ENCODE measurements at regions not wholly inside any gene's neighbourhood (a gene's known extent, or its start where the extent isn't known, plus 50 kb on each side); places are given as distances from the start of the nearest gene placed in this dataset.

DNA sequence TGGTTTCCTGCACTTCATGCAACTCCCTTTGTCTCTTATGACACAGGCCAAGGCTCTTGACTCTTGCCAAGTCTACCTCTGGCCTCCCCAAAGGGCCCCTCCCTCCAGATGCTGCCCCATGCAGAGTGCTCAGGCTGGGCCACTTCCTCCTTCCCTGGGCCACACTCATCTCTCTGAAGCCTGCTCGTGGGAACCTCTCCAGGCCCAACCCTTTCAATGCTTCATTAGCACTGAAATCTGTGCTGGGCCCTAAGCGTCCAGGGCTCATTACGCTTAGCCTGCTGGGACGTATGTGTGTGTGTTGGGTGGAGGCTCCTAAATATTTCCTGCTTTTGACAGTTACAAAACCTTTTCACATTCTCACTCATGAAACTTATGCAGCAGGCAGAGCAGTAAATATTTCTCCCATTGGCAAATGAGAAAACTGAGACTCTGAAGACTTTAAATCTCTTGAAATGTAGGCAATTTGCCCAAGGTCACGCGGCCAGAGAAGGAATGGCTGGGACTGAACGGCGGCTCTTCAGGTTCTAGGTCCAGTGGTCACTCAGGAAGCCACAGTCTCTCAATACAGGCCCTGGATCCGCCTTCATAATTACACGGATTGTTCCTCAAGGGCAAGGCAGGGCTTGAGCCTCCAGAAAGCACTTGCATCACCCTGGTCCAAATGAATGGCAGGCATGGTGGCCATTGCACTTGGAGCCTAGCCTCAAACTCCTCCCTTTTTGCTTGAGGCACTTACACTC, 241.7 kb upstream of the HES1 start:
- DNase-seq (ENCODE audit: low spot score) (no peak), ATAC-seq (ENCODE audit: low FRiP score) (no peak)
- TF ChIP-seq CTCF (IDR thresholded peaks at IDR 0.05) = no peak

DNA sequence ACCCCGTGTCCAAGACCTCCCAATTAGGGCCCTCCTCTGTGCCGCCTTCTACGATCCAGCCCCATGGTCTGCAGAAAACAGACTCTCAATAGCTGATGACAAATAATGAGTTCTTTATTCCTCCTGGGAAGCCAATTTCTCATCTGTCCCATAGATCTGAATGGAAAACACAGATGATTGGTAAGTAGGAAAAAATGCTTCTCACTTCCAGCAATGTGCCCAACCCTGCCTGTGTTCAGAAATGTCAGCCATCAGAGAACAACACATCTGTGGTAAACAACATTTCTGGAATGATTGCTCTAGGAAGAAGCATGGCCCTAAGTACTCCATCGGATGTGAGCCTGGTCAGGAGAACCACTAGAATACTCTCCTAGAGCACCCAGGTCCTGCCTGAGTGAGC, 240.5 kb upstream of the HES1 start:
- TF ChIP-seq CTCF (IDR thresholded peaks at IDR 0.05) = no peak
- DNase-seq (ENCODE audit: low spot score) (no peak), ATAC-seq (ENCODE audit: low FRiP score) (no peak)

GRCh38 chr3:193896419-193896818, 239.5 kb upstream of the HES1 start:
- ATAC-seq (ENCODE audit: low FRiP score) (no peak), DNase-seq (ENCODE audit: low spot score) (no peak)
- no peak for TF ChIP-seq CTCF (IDR thresholded peaks at IDR 0.05)

DNA sequence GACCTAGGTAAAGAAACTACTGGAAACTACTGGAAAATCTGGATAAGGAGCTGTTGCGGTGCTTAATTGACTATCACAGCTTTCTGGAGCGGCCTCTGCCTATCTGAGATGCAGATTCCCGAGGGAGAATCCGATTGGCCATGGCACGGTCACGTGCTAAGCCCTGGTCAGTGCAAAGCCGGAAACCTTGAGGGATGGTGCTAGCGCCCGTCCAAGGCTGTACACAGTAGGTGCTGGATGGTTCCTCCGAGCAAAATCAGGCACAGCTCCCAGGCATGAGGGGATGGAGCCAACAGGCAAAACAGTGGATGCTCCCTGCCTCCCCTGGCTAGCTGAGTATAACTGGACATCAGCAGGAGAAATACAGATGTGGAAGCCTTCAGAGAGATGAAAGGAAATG, 238.7 kb upstream of the HES1 start:
- TF ChIP-seq CTCF (IDR thresholded peaks at IDR 0.05) = no peak
- no peak for ATAC-seq (ENCODE audit: low FRiP score)
- no peak for DNase-seq (ENCODE audit: low spot score)

DNA sequence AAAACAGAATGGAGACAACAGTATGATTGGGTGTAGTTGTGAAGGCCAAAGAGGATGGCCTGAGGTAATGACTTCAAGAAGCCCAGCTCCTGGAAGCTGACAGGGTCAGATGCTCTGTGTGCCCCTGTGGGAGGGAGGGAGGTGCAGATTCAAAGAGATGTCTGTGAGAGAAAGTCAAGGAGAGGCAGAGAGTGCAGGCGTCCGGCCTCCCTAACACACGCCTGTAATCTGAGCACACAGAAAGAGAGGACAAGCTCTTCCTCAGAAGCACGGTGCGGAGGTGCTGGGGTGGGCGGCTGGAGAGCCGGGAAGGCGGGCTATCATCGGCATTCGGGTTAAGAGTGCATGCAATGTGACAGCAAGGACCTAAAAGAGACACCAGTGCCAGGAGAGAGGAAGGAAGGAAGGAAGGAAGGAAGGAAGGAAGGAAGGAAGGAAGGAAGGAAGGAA, 238.2 kb upstream of the HES1 start:
- DNase-seq (ENCODE audit: low spot score) = no peak
- no peak for ATAC-seq (ENCODE audit: low FRiP score)

DNA sequence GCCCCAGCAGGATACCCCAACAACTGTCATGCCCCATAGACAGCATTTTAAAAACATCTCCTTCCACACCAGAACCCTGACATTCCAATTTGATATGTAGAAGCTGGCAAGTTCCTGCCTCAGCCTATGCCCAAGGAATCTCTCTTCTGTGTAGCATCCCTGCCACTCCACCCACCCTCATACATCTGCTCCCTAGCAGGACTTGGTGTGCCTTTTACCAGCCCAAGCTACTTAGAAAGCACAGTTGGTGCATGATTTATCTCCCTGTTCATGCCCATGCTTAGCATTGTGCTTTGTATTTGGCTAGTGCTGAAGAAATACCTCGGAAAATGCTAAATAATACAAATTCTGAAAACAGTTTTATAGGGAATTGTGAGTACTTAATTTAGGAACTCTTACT, 236.9 kb upstream of the HES1 start:
- DNase-seq (ENCODE audit: low spot score) = no peak
- TF ChIP-seq CTCF (IDR thresholded peaks at IDR 0.05) = no peak
- no peak for ATAC-seq (ENCODE audit: low FRiP score)

More for the DNA sequence above, 238.2 kb upstream of the HES1 start:
- no peak for TF ChIP-seq CTCF (IDR thresholded peaks at IDR 0.05)

GRCh38 chr3:193901007-193901406, 234.9 kb upstream of the HES1 start:
- ATAC-seq (ENCODE audit: low FRiP score) = no peak
- DNase-seq (ENCODE audit: low spot score) = no peak
- TF ChIP-seq CTCF (IDR thresholded peaks at IDR 0.05) = no peak
